ENCODE measurements at regions not wholly inside any gene's neighbourhood (a gene's known extent, or its start where the extent isn't known, plus 50 kb on each side); places are given as distances from the start of the nearest gene placed in this dataset.

- DNase-seq (ENCODE audit: low spot score): no peak
- no peak for TF ChIP-seq CTCF (IDR thresholded peaks at IDR 0.05; ENCODE audit: extremely low read depth, missing control alignments)
These were observed 1006.8 kb upstream of the EEF2KMT start for GRCh38 chr16:6104428-6104827.

- no peak for DNase-seq (ENCODE audit: low spot score)
- no peak for TF ChIP-seq CTCF (IDR thresholded peaks at IDR 0.05; ENCODE audit: extremely low read depth, missing control alignments)
These were observed 1006.0 kb upstream of the EEF2KMT start for GRCh38 chr16:6103561-6103960.

GRCh38 chr16:6099102-6099501 lies 1001.5 kb upstream of the EEF2KMT start:
- no peak for TF ChIP-seq CTCF (IDR thresholded peaks at IDR 0.05; ENCODE audit: extremely low read depth, missing control alignments)

GRCh38 chr16:6096931-6097670 lies 999.5 kb upstream of the EEF2KMT start:
- TF ChIP-seq CTCF (IDR thresholded peaks at IDR 0.05; ENCODE audit: extremely low read depth, missing control alignments): no peak
- DNase-seq (ENCODE audit: low spot score): no peak

More at GRCh38 chr16:6099102-6099501, 1001.5 kb upstream of the EEF2KMT start:
- DNase-seq (ENCODE audit: low spot score): no peak

- no peak for TF ChIP-seq CTCF (IDR thresholded peaks at IDR 0.05; ENCODE audit: extremely low read depth, missing control alignments)
- DNase-seq (ENCODE audit: low spot score): no peak
These were observed 997.8 kb upstream of the EEF2KMT start for GRCh38 chr16:6095414-6095813.

GRCh38 chr16:6091021-6091420 lies 993.4 kb upstream of the EEF2KMT start:
- no peak for TF ChIP-seq CTCF (IDR thresholded peaks at IDR 0.05; ENCODE audit: extremely low read depth, missing control alignments)
- no peak for DNase-seq (ENCODE audit: low spot score)

GRCh38 chr16:6081320-6081976 lies 983.9 kb upstream of the EEF2KMT start:
- no peak for DNase-seq (ENCODE audit: low spot score)
- TF ChIP-seq CTCF (IDR thresholded peaks at IDR 0.05; ENCODE audit: extremely low read depth, missing control alignments): no peak

All from GM20000 (cell line).